Activated CD8-positive, alpha-beta memory T cell treated with anti-CD3 and anti-CD28 coated beads, Interleukin-2, amount 50 U/mL, for 1 hour (primary cell): ENCODE measurements at regions not wholly inside any gene's neighbourhood (a gene's known extent, or its start where the extent isn't known, plus 50 kb on each side); places are given as distances from the start of the nearest gene placed in this dataset.

ENCODE experiments used
- DNase-seq: peaks from one replicate; pipeline ENCODE4 v3.0.0-alpha.2; 2020; ENCODE audit errors: extremely low read depth

GRCh38 chr2:217040099-217040498 is 180.2 kb upstream of the TNP1 start:
- no peak for DNase-seq

- DNase-seq: no peak
Measured at GRCh38 chr2:217038001-217038400, 178.1 kb upstream of the TNP1 start.

GRCh38 chr2:217037353-217037752 is 177.5 kb upstream of the TNP1 start:
- DNase-seq: no peak

- no peak for DNase-seq
Measured at GRCh38 chr2:217035967-217036366, 176.1 kb upstream of the TNP1 start.

GRCh38 chr2:217033186-217033585 is 173.3 kb upstream of the TNP1 start:
- no peak for DNase-seq

GRCh38 chr2:217031445-217031844 is 171.6 kb upstream of the TNP1 start:
- no peak for DNase-seq

- no peak for DNase-seq
Measured at GRCh38 chr2:217030081-217030480, 170.2 kb upstream of the TNP1 start.

GRCh38 chr2:217028128-217028527 is 168.3 kb upstream of the TNP1 start:
- no peak for DNase-seq

- no peak for DNase-seq
Measured at GRCh38 chr2:217027414-217027813, 167.6 kb upstream of the TNP1 start.

GRCh38 chr2:217026569-217026968 is 166.7 kb upstream of the TNP1 start:
- no peak for DNase-seq

- no peak for DNase-seq
Measured at GRCh38 chr2:217026161-217026560, 166.3 kb upstream of the TNP1 start.

- no peak for DNase-seq
Measured at GRCh38 chr2:217023611-217024010, 163.7 kb upstream of the TNP1 start.

- no peak for DNase-seq
Measured at GRCh38 chr2:217017456-217018252, 157.8 kb upstream of the TNP1 start.

- DNase-seq: no peak
Measured at GRCh38 chr2:217016796-217017419, 157.0 kb upstream of the TNP1 start.

- no peak for DNase-seq
Measured at GRCh38 chr2:217014328-217015105, 154.7 kb upstream of the TNP1 start.

- DNase-seq: no peak
Measured at GRCh38 chr2:217013926-217014325, 154.1 kb upstream of the TNP1 start.

GRCh38 chr2:217011576-217011975 is 151.7 kb upstream of the TNP1 start:
- DNase-seq: no peak

GRCh38 chr2:217010173-217010572 is 150.3 kb upstream of the TNP1 start:
- no peak for DNase-seq

- DNase-seq: no peak
Measured at GRCh38 chr2:217008794-217009193, 148.9 kb upstream of the TNP1 start.

- no peak for DNase-seq
Measured at GRCh38 chr2:217006217-217006616, 146.4 kb upstream of the TNP1 start.

- no peak for DNase-seq
Measured at GRCh38 chr2:217004656-217005055, 144.8 kb upstream of the TNP1 start.

- DNase-seq: no peak
Measured at GRCh38 chr2:217001740-217002139, 141.9 kb upstream of the TNP1 start.

GRCh38 chr2:217000406-217000805 is 140.5 kb upstream of the TNP1 start:
- DNase-seq: no peak
